T-cell (primary cell): ENCODE measurements at regions not wholly inside any gene's neighbourhood (a gene's known extent, or its start where the extent isn't known, plus 50 kb on each side); places are given as distances from the start of the nearest gene placed in this dataset.

Source experiments
- ATAC-seq, 4 experiments: fragments of 200-7000 bp in 3 of 4; fragments of 150-1000 bp in 1 of 4; cut with Tn5 transposase; replicated peaks in 1 of 4; 1 replicate in 3 of 4; 2 replicates in 1 of 4; pipeline ENCODE4 v1.10.0; 2021; ENCODE audit warnings: moderate library complexity in 3 of 4, mild to moderate bottlenecking in 2 of 4, moderate number of reproducible peaks in 1 of 4
- CTCF ChIA-PET, 2 donors: fragments of 300-600 bp; sonication (Branson Sonifier 250); formaldehyde crosslinking; loops; one replicate each; lab custom pipeline; 2022; ENCODE audit warnings: antibody characterized with exemption in 2 of 2; lab: Charles Lee
- POLR2A ChIA-PET, 2 donors: fragments of 300-600 bp; sonication (Branson Sonifier 250); formaldehyde crosslinking; loops; one replicate each; lab custom pipeline; 2022; ENCODE audit warnings: antibody characterized with exemption in 2 of 2; lab: Charles Lee
- DNase-seq, 35 experiments: peaks; one replicate each; pipeline versions ENCODE4 v3.0.0 to v3.0.0-alpha.2; 2013 to 2023
- H3K27ac ChIP-seq: one replicate; pipeline ENCODE4 v1.5.1; 2013; ENCODE audit warnings: low read length
- H3K27me3 ChIP-seq, 2 experiments: replicated peaks in 1 of 2; 1 replicate in 1 of 2; 2 replicates in 1 of 2; pipeline versions ENCODE4 v1.6.1 to v1.7.0; 2013; ENCODE audit warnings: low read length in 1 of 2, mixed read lengths in 1 of 2; ENCODE audit not compliant: control insufficient read depth in 2 of 2, insufficient read depth in 2 of 2; ENCODE audit errors: extremely low read depth in 1 of 2
- H3K36me3 ChIP-seq, 2 donors: 1 replicate in 1 of 2; 2 replicates in 1 of 2; pipeline versions ENCODE4 v1.6.1 to v1.7.0; 2013; ENCODE audit warnings: low read length in 1 of 2; ENCODE audit not compliant: control insufficient read depth in 2 of 2, insufficient read depth in 1 of 2; ENCODE audit errors: extremely low read depth in 1 of 2
- H3K4me1 ChIP-seq, 2 experiments: 1 replicate in 1 of 2; 2 replicates in 1 of 2; pipeline versions ENCODE4 v1.6.1 to v1.7.0; 2013; ENCODE audit warnings: low read length in 2 of 2, mixed read lengths in 1 of 2; ENCODE audit not compliant: insufficient read depth in 2 of 2, control insufficient read depth in 1 of 2; ENCODE audit errors: extremely low read depth in 1 of 2
- H3K4me3 ChIP-seq, 2 donors: 1 replicate in 1 of 2; 2 replicates in 1 of 2; pipeline versions ENCODE4 v1.5.1 to v1.7.0; 2013; ENCODE audit warnings: mild to moderate bottlenecking in 2 of 2, low read length in 1 of 2, moderate library complexity in 1 of 2; ENCODE audit not compliant: control insufficient read depth in 1 of 2; ENCODE audit errors: extremely low read depth in 1 of 2
- H3K9me3 ChIP-seq: 2 replicates; pipeline ENCODE4 v1.7.0; 2013
- H3K27ac Mint-ChIP-seq, 2 donors: one replicate each; pipeline ENCODE4 v1.8.0; 2020 to 2021; ENCODE audit warnings: mild to moderate bottlenecking in 2 of 2, mixed read lengths in 2 of 2
- H3K27me3 Mint-ChIP-seq, 2 donors: one replicate each; pipeline ENCODE4 v1.8.0; 2021 to 2022; ENCODE audit warnings: mixed read lengths in 2 of 2
- H3K36me3 Mint-ChIP-seq: one replicate; pipeline ENCODE4 v1.8.0; 2021; ENCODE audit warnings: mixed read lengths
- H3K4me1 Mint-ChIP-seq, 3 donors: one replicate each; pipeline ENCODE4 v1.8.0; 2020 to 2022; ENCODE audit warnings: mixed read lengths in 3 of 3, mild to moderate bottlenecking in 1 of 3
- H3K4me3 Mint-ChIP-seq, 3 donors: one replicate each; pipeline ENCODE4 v1.8.0; 2020 to 2022; ENCODE audit warnings: mild to moderate bottlenecking in 3 of 3, mixed read lengths in 3 of 3, moderate library complexity in 3 of 3
- H3K9me3 Mint-ChIP-seq, 3 donors: one replicate each; pipeline ENCODE4 v1.8.0; 2020 to 2022; ENCODE audit warnings: mixed read lengths in 3 of 3
- WGBS: methylation state at CpG from one replicate; pipeline ENCODE4 v1.1.5; 2013; ENCODE audit warnings: missing lambda C conversion rate; ENCODE audit not compliant: insufficient coverage; 5-methylcytosine and 5-hydroxymethylcytosine counted together

DNA sequence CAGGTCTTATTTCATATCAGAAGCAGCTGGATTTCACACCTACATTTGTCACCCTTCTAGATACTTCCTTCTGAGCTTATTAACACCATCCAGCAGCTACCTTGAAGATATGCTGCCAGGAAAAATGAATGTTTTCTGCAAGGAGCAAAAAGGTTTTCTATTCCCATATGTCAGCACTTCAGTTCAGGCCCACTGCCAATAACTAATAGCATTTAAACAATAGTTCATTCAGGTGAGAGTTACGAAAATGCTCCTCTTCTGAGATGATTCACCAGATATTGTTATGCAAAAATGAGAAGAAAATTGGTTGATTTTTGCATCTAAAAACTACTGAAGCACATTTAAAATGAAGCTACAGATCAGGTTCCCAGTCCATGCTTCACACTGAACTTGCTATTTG, 56.4 kb upstream of the ISL1 start:
- CTCF ChIA-PET, result no interaction called here
- H3K27ac ChIP-seq, result no peak overlapping the region
- DNase-seq, result no peak
- no peaks in the 10 kb centered on the region for H3K4me1 ChIP-seq
- H3K4me3 ChIP-seq, result no peak overlapping the region
- H3K27me3 ChIP-seq, result no peaks in the 10 kb centered on the region
- H3K27ac Mint-ChIP-seq, result no peak overlapping the region
- no peaks in the 10 kb centered on the region for H3K27me3 Mint-ChIP-seq
- H3K36me3 Mint-ChIP-seq, result no peaks in the 10 kb centered on the region
- no peaks in the 10 kb centered on the region for H3K36me3 ChIP-seq
- peaks cover 0 to 11% (median 5%) of the 10 kb centered on the region in 3 donors for H3K9me3 Mint-ChIP-seq
- no peak for ATAC-seq
- H3K4me3 Mint-ChIP-seq, result no peak overlapping the region
- no peaks in the 10 kb centered on the region for H3K4me1 Mint-ChIP-seq
- no peaks in the 10 kb centered on the region for H3K9me3 ChIP-seq
- POLR2A ChIA-PET, result no interaction called here
- no CpG with 5 or more reads among the region's 1 CpG for WGBS
